IPS DF 6.9 (cell line): ENCODE measurements at regions not wholly inside any gene's neighbourhood (a gene's known extent, or its start where the extent isn't known, plus 50 kb on each side); places are given as distances from the start of the nearest gene placed in this dataset.

Experiments used
- DNase-seq: peaks from one replicate; pipeline ENCODE4 v3.0.0-alpha.2; 2013; ENCODE audit warnings: low read depth, low spot score
- H3K27ac ChIP-seq: one replicate; pipeline ENCODE4 v1.5.1; 2013; ENCODE audit warnings: low read length, control low read depth
- H3K27me3 ChIP-seq: 2 replicates; pipeline ENCODE4 v1.6.1; 2013; ENCODE audit warnings: mild to moderate bottlenecking, low read length; ENCODE audit not compliant: control insufficient read depth, insufficient read depth
- H3K36me3 ChIP-seq: 2 replicates; pipeline ENCODE4 v1.6.1; 2013; ENCODE audit warnings: low read length; ENCODE audit not compliant: control insufficient read depth, insufficient read depth
- H3K4me1 ChIP-seq: 2 replicates; pipeline ENCODE4 v1.6.1; 2013; ENCODE audit warnings: low read length; ENCODE audit not compliant: control insufficient read depth, insufficient read depth
- H3K4me3 ChIP-seq: 2 replicates; pipeline ENCODE4 v1.5.1; 2013; ENCODE audit warnings: mild to moderate bottlenecking, low read length
- H3K9me3 ChIP-seq: 2 replicates; pipeline ENCODE4 v1.6.1; 2013; ENCODE audit warnings: low read length, inconsistent platforms; ENCODE audit not compliant: control insufficient read depth, insufficient read depth
- WGBS: extraction: QIAGEN DNeasy Blood & Tissue Kit; methylation state at CpG from one replicate; pipeline ENCODE4 v1.1.7; 2013; ENCODE audit warnings: mixed read lengths, missing lambda C conversion rate; ENCODE audit not compliant: insufficient read length, insufficient coverage; 5-methylcytosine and 5-hydroxymethylcytosine counted together

GRCh38 chrX:74251006-74251930, 52.7 kb upstream of the ZCCHC13 start:
- H3K4me1 ChIP-seq, result peaks cover 1% of the 10 kb centered on the region; the same call in 1 of the 2 replicates
- no CpG with 5 or more reads among the region's 2 CpGs for WGBS
- no peaks in the 10 kb centered on the region for H3K36me3 ChIP-seq
- H3K27me3 ChIP-seq, result no peaks in the 10 kb centered on the region
- no peaks in the 10 kb centered on the region for H3K9me3 ChIP-seq
- no peak for DNase-seq
- no peak overlapping the region for H3K4me3 ChIP-seq
- H3K27ac ChIP-seq, result no peak overlapping the region

GRCh38 chrX:74250574-74250973, 53.4 kb upstream of the ZCCHC13 start:
- Histone ChIP-seq H3K27me3 (no peaks in the 10 kb centered on the region), H3K9me3 (no peaks in the 10 kb centered on the region), H3K27ac (no peak overlapping the region), H3K36me3 (no peaks in the 10 kb centered on the region), H3K4me1 (peaks cover 1% of the 10 kb centered on the region; the same call in 1 of the 2 replicates), H3K4me3 (no peak overlapping the region)
- no peak for DNase-seq
- WGBS, result no CpG with 5 or more reads among the region's 2 CpGs

GRCh38 chrX:74249963-74250362, 54.0 kb upstream of the ZCCHC13 start:
- H3K4me3 ChIP-seq, result no peak overlapping the region
- no peaks in the 10 kb centered on the region for H3K27me3 ChIP-seq
- DNase-seq, result no peak
- H3K4me1 ChIP-seq, result peaks cover 1% of the 10 kb centered on the region; the same call in 1 of the 2 replicates
- no CpG with 5 or more reads among the region's 11 CpGs for WGBS
- no peaks in the 10 kb centered on the region for H3K36me3 ChIP-seq
- H3K27ac ChIP-seq, result no peak overlapping the region
- H3K9me3 ChIP-seq, result no peaks in the 10 kb centered on the region

GRCh38 chrX:74248889-74249288, 55.1 kb upstream of the ZCCHC13 start:
- H3K27me3 ChIP-seq, result no peaks in the 10 kb centered on the region
- no peak for DNase-seq
- H3K4me1 ChIP-seq, result peaks cover 1% of the 10 kb centered on the region; the same call in 1 of the 2 replicates
- no peak overlapping the region for H3K4me3 ChIP-seq
- H3K27ac ChIP-seq, result no peak overlapping the region
- no CpG with 5 or more reads among the region's 4 CpGs for WGBS
- no peaks in the 10 kb centered on the region for H3K36me3 ChIP-seq
- H3K9me3 ChIP-seq, result no peaks in the 10 kb centered on the region

- no peak for DNase-seq
- Histone ChIP-seq H3K27me3 (no peaks in the 10 kb centered on the region), H3K4me3 (no peak overlapping the region), H3K9me3 (no peaks in the 10 kb centered on the region), H3K36me3 (no peaks in the 10 kb centered on the region), H3K4me1 (peaks cover 1% of the 10 kb centered on the region; the same call in 1 of the 2 replicates), H3K27ac (no peak overlapping the region)
These were observed 57.5 kb upstream of the ZCCHC13 start for GRCh38 chrX:74246524-74246923.

- H3K36me3 ChIP-seq, result no peaks in the 10 kb centered on the region; the same call in 1 of the 2 replicates
These were observed 61.4 kb upstream of the ZCCHC13 start for GRCh38 chrX:74242484-74243138.

GRCh38 chrX:74242050-74242449, 61.9 kb upstream of the ZCCHC13 start:
- no peaks in the 10 kb centered on the region for H3K4me1 ChIP-seq
- DNase-seq, result no peak
- no peaks in the 10 kb centered on the region for H3K27me3 ChIP-seq
- H3K36me3 ChIP-seq, result no peaks in the 10 kb centered on the region; the same call in 1 of the 2 replicates
- H3K9me3 ChIP-seq, result no peaks in the 10 kb centered on the region
- no peak overlapping the region for H3K4me3 ChIP-seq
- H3K27ac ChIP-seq, result no peak overlapping the region

More at GRCh38 chrX:74242484-74243138, 61.4 kb upstream of the ZCCHC13 start:
- WGBS, result no CpG with 5 or more reads among the region's 8 CpGs
- Histone ChIP-seq H3K4me1 (no peaks in the 10 kb centered on the region), H3K4me3 (no peak overlapping the region), H3K9me3 (no peaks in the 10 kb centered on the region), H3K27me3 (no peaks in the 10 kb centered on the region), H3K27ac (no peak overlapping the region)
- no peak for DNase-seq

- Histone ChIP-seq H3K27ac (no peak overlapping the region), H3K36me3 (no peaks in the 10 kb centered on the region; the same call in 1 of the 2 replicates), H3K4me1 (no peaks in the 10 kb centered on the region), H3K27me3 (no peaks in the 10 kb centered on the region), H3K9me3 (no peaks in the 10 kb centered on the region), H3K4me3 (no peak overlapping the region)
- no peak for DNase-seq
- WGBS, result no CpG with 5 or more reads among the region's 1 CpG
These were observed 65.2 kb upstream of the ZCCHC13 start for GRCh38 chrX:74238771-74239170.

- no peak overlapping the region for H3K4me3 ChIP-seq
- H3K4me1 ChIP-seq, result no peaks in the 10 kb centered on the region
- no peak overlapping the region for H3K27ac ChIP-seq
- no peaks in the 10 kb centered on the region for H3K27me3 ChIP-seq
- no CpG with 5 or more reads among the region's 2 CpGs for WGBS
- no peak for DNase-seq
- no peaks in the 10 kb centered on the region for H3K9me3 ChIP-seq
- H3K36me3 ChIP-seq, result no peaks in the 10 kb centered on the region
These were observed 69.2 kb upstream of the ZCCHC13 start for GRCh38 chrX:74234818-74235217.

- WGBS, result no CpG with 5 or more reads among the region's 3 CpGs
- H3K27me3 ChIP-seq, result no peaks in the 10 kb centered on the region
- DNase-seq, result no peak
- H3K4me1 ChIP-seq, result no peaks in the 10 kb centered on the region
- H3K36me3 ChIP-seq, result no peaks in the 10 kb centered on the region
- no peak overlapping the region for H3K4me3 ChIP-seq
- H3K9me3 ChIP-seq, result no peaks in the 10 kb centered on the region
- H3K27ac ChIP-seq, result no peak overlapping the region
These were observed 71.1 kb upstream of the ZCCHC13 start for GRCh38 chrX:74232859-74233258.
